ENCODE measurements at regions not wholly inside any gene's neighbourhood (a gene's known extent, or its start where the extent isn't known, plus 50 kb on each side); places are given as distances from the start of the nearest gene placed in this dataset.
A peak's percentile ranks its signal among the peaks of the same experiment; 100 is the strongest.

DNA sequence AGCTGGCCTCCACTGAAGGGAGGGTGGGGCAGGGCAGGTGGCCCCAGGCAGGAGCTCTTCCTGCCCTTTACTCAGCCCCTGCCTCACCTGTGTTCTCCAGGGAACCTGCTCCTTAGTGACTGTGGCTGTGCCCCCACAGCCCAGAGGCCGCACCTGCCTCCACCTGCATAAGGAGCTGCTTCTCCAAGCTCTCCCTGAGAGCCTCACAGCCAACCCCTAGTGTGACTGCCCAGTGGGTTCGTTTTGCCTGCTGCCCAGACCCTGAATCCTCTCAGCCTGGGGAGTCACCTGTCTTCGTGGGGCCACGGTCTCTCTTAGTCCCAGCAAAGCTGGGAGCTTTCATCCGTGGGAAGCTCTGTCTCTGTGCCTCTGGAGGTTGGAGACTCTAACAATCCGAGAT, 94.4 kb downstream of the GLRX3 start:
- Histone ChIP-seq H4K20me1 (ENCODE audit: control insufficient read depth, insufficient read depth, insufficient read length) (no peaks in the 10 kb centered on the region), H4K8ac (replicated peaks; ENCODE audit: insufficient read length, low read depth, low read length) (no peak overlapping the region), H3K79me1 (ENCODE audit: insufficient read depth, low read depth, low read length, poor library complexity, severe bottlenecking) (no peaks in the 10 kb centered on the region), H3K23ac (ENCODE audit: insufficient read length, low read depth, low read length) (no peak overlapping the region), H2AK5ac (ENCODE audit: insufficient read length, low read length) (no peak overlapping the region), H2AFZ (ENCODE audit: low read length) (no peak overlapping the region), H2BK15ac (ENCODE audit: low read depth, low read length) (no peak overlapping the region), H3K4me2 (ENCODE audit: insufficient read depth, insufficient read length, low read length) (no peak overlapping the region), H3K4ac (ENCODE audit: low read depth, low read length) (no peak overlapping the region), H3K4me1 (ENCODE audit: insufficient read depth, low read length) (no peaks in the 10 kb centered on the region), H3K79me2 (ENCODE audit: insufficient read depth, low read length) (no peaks in the 10 kb centered on the region), H2BK5ac (ENCODE audit: insufficient read length, low read length) (no peak overlapping the region), H3T11ph (ENCODE audit: low read length) (no peak overlapping the region), H3K9ac (ENCODE audit: extremely low read depth, insufficient read length, low read length) (no peak overlapping the region), H2BK12ac (ENCODE audit: insufficient read length, low read depth, low read length) (no peak overlapping the region), H3K14ac (ENCODE audit: insufficient read depth, low read length) (0 out of 2 replicates have a peak overlapping the region, but pooled peaks have one; percentile 31), H4K5ac (ENCODE audit: insufficient read length, low read depth, low read length) (no peak overlapping the region), H3K56ac (ENCODE audit: insufficient read length, low read depth, low read length) (no peak overlapping the region), H4K91ac (ENCODE audit: insufficient read length, low read depth, low read length) (no peak overlapping the region), H3K27me3 (ENCODE audit: insufficient read depth, low read length) (no peaks in the 10 kb centered on the region; the same call in 1 of the 2 replicates), H2BK20ac (ENCODE audit: low read depth, low read length, poor library complexity, severe bottlenecking) (no peak overlapping the region), H3K9me3 (ENCODE audit: control insufficient read depth, low read depth, low read length) (peaks cover 4% of the 10 kb centered on the region), H3K18ac (ENCODE audit: insufficient read length, low read depth, low read length) (no peak overlapping the region), H3K23me2 (ENCODE audit: insufficient read length, low read depth, low read length, poor library complexity, severe bottlenecking) (no peaks in the 10 kb centered on the region), H3K27ac (ENCODE audit: insufficient read length, low read depth, low read length) (no peak overlapping the region), H2BK120ac (ENCODE audit: low read depth, low read length, poor library complexity, severe bottlenecking) (no peak overlapping the region)
- WGBS (ENCODE audit: extremely low coverage, insufficient read length, low lambda C conversion rate) = no CpG with 5 or more reads among the region's 6 CpGs
- Mint-ChIP-seq H3K4me3 (no peak overlapping the region), H3K9me3 (peaks cover 21 to 39% of the 10 kb centered on the region in 2 experiments), H3K4me1 (no peaks in the 10 kb centered on the region), H3K36me3 (ENCODE audit: insufficient read depth in 1 of 3, low read depth in 3 of 3) (peaks cover 0 to 9% (median 4%) of the 10 kb centered on the region in 3 experiments; a peak in 5 of 7 replicates), H3K27ac (no peak overlapping the region), H3K27me3 (ENCODE audit: low read depth) (peaks cover 7% of the 10 kb centered on the region)
- TF ChIP-seq, protein P1, sequence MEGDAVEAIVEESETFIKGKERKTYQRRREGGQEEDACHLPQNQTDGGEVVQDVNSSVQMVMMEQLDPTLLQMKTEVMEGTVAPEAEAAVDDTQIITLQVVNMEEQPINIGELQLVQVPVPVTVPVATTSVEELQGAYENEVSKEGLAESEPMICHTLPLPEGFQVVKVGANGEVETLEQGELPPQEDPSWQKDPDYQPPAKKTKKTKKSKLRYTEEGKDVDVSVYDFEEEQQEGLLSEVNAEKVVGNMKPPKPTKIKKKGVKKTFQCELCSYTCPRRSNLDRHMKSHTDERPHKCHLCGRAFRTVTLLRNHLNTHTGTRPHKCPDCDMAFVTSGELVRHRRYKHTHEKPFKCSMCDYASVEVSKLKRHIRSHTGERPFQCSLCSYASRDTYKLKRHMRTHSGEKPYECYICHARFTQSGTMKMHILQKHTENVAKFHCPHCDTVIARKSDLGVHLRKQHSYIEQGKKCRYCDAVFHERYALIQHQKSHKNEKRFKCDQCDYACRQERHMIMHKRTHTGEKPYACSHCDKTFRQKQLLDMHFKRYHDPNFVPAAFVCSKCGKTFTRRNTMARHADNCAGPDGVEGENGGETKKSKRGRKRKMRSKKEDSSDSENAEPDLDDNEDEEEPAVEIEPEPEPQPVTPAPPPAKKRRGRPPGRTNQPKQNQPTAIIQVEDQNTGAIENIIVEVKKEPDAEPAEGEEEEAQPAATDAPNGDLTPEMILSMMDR (conservative IDR thresholded peaks at IDR 0.05) = no peak
- peak; percentile 10 for DNase-seq

All from H9 (cell line).